ENCODE measurements at regions not wholly inside any gene's neighbourhood (a gene's known extent, or its start where the extent isn't known, plus 50 kb on each side); places are given as distances from the start of the nearest gene placed in this dataset.

DNA sequence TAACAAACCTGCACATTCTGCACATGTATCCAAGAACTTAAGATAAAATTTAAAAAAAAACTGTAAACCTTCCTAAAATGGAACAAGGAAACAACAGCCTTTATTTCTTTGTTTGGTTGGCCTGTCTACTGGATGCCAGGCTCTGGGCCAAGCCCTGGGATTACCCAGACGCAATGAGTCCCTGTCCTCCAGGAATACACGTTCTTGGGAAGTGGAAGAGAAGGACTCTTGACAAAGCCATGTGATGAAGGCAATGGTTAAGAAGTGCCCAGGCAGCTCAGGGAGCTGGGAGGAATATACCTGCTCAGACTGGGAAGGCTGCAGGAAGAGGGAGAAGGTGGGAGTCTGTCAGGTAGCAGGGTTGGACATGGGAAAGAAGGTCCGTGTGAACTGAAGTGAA lies 115.4 kb downstream of the AXIN2 start:
- H3K4me1 ChIP-seq (ENCODE audit: control insufficient read depth, insufficient read depth, low read length) = no peaks in the 10 kb centered on the region
- ChIA-PET CTCF (no interaction called here), POLR2A (ENCODE audit: unreplicated experiment) (no interaction called here)
- ATAC-seq (ENCODE audit: low read depth) = no peak
- no peak overlapping the region for H3K4me2 ChIP-seq (ENCODE audit: low read depth, low read length)
- H4K20me1 ChIP-seq (ENCODE audit: insufficient read depth, low read length) = no peaks in the 10 kb centered on the region
- H3K9me1 ChIP-seq (ENCODE audit: insufficient read depth, low read length) = no peaks in the 10 kb centered on the region
- no peak overlapping the region for H2BK5ac ChIP-seq (ENCODE audit: low read depth, low read length, poor library complexity, severe bottlenecking)
- H3K36me3 ChIP-seq (ENCODE audit: control insufficient read depth, insufficient read depth, low read length) = no peaks in the 10 kb centered on the region
- no peak overlapping the region for H3K9ac ChIP-seq (ENCODE audit: low read depth, low read length)
- dilution Hi-C loops (cut with HindIII; ENCODE audit: low sequenced_read_pairs, unreplicated experiment) = no loop called here
- no peak overlapping the region for H3K27ac ChIP-seq (ENCODE audit: insufficient read depth, low read length)
- no peaks in the 10 kb centered on the region for H3K9me3 ChIP-seq (ENCODE audit: control insufficient read depth, insufficient read depth, low read length)
- H4K5ac ChIP-seq (ENCODE audit: low read depth, low read length) = no peak overlapping the region
- H3K27me3 ChIP-seq (ENCODE audit: control insufficient read depth, insufficient read depth, low read length) = peaks cover 26% of the 10 kb centered on the region
- WGBS, 2 experiments (ENCODE audit: extremely low coverage in 2 of 2, insufficient read length in 1 of 2) = 65% methylated on average over 2 of the region's 3 CpGs; no CpG with 5 or more reads in 1 of the 2 experiments
- H2AK5ac ChIP-seq (ENCODE audit: low read depth, low read length) = no peak overlapping the region
- BruUV-seq (replicated peaks) = no TSS peak
- no peak overlapping the region for H2BK20ac ChIP-seq (ENCODE audit: low read depth, low read length)
- H3K56ac ChIP-seq (ENCODE audit: extremely low read depth, insufficient read depth, low read length) = no peak overlapping the region
- in situ Hi-C loops (cut with MboI; ENCODE audit: low sequenced_read_pairs) = no loop called here
- no peak overlapping the region for H2AK9ac ChIP-seq (replicated peaks; ENCODE audit: low read depth, low read length, poor library complexity)
- no peak overlapping the region for H2BK15ac ChIP-seq (ENCODE audit: low read depth, low read length)
- H4K8ac ChIP-seq (ENCODE audit: low read depth in 2 of 2, low read length in 2 of 2) = no peak overlapping the region
- no peaks in the 10 kb centered on the region for H3K79me1 ChIP-seq (ENCODE audit: low read depth in 1 of 2, low read length in 2 of 2)
- TF ChIP-seq MXI1 (IDR thresholded peaks at IDR 0.05; ENCODE audit: borderline replicate concordance, low read depth, low read length) = no peak
- TF ChIP-seq MAFK (IDR thresholded peaks at IDR 0.05; ENCODE audit: low read depth, low read length) = no peak
- no peak for TF ChIP-seq NFE2L2 (IDR thresholded peaks at IDR 0.05; ENCODE audit: low read depth, low read length)
- no peak for TF ChIP-seq CHD1 (IDR thresholded peaks at IDR 0.05; ENCODE audit: low read depth, low read length)
- no peak for TF ChIP-seq FOS (IDR thresholded peaks at IDR 0.05; ENCODE audit: low read depth, low read length)
- no peak for TF ChIP-seq SMC3 (IDR thresholded peaks at IDR 0.05; ENCODE audit: low read depth, low read length)
- TF ChIP-seq, protein P1, sequence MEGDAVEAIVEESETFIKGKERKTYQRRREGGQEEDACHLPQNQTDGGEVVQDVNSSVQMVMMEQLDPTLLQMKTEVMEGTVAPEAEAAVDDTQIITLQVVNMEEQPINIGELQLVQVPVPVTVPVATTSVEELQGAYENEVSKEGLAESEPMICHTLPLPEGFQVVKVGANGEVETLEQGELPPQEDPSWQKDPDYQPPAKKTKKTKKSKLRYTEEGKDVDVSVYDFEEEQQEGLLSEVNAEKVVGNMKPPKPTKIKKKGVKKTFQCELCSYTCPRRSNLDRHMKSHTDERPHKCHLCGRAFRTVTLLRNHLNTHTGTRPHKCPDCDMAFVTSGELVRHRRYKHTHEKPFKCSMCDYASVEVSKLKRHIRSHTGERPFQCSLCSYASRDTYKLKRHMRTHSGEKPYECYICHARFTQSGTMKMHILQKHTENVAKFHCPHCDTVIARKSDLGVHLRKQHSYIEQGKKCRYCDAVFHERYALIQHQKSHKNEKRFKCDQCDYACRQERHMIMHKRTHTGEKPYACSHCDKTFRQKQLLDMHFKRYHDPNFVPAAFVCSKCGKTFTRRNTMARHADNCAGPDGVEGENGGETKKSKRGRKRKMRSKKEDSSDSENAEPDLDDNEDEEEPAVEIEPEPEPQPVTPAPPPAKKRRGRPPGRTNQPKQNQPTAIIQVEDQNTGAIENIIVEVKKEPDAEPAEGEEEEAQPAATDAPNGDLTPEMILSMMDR (conservative IDR thresholded peaks at IDR 0.05; ENCODE audit: low read depth, low read length) = no peak
- TF ChIP-seq MAZ (IDR thresholded peaks at IDR 0.05; ENCODE audit: borderline replicate concordance, low read depth, low read length) = no peak
- TF ChIP-seq, protein P2, sequence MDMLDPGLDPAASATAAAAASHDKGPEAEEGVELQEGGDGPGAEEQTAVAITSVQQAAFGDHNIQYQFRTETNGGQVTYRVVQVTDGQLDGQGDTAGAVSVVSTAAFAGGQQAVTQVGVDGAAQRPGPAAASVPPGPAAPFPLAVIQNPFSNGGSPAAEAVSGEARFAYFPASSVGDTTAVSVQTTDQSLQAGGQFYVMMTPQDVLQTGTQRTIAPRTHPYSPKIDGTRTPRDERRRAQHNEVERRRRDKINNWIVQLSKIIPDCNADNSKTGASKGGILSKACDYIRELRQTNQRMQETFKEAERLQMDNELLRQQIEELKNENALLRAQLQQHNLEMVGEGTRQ (IDR thresholded peaks at IDR 0.05; ENCODE audit: low read depth, low read length) = no peak
- TF ChIP-seq POLR2A (IDR thresholded peaks at IDR 0.05; ENCODE audit: low read depth, low read length) = no peak
- no peak for TF ChIP-seq CEBPB (IDR thresholded peaks at IDR 0.05; ENCODE audit: low read depth, low read length)
- no peak for TF ChIP-seq BHLHE40 (IDR thresholded peaks at IDR 0.05; ENCODE audit: low read depth, low read length)
- TF ChIP-seq RFX5 (IDR thresholded peaks at IDR 0.05; ENCODE audit: low read depth, low read length) = no peak
- TF ChIP-seq, protein P3, sequence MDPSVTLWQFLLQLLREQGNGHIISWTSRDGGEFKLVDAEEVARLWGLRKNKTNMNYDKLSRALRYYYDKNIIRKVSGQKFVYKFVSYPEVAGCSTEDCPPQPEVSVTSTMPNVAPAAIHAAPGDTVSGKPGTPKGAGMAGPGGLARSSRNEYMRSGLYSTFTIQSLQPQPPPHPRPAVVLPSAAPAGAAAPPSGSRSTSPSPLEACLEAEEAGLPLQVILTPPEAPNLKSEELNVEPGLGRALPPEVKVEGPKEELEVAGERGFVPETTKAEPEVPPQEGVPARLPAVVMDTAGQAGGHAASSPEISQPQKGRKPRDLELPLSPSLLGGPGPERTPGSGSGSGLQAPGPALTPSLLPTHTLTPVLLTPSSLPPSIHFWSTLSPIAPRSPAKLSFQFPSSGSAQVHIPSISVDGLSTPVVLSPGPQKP (IDR thresholded peaks at IDR 0.05; ENCODE audit: borderline replicate concordance, low read depth, low read length) = no peak
- no peak for TF ChIP-seq RAD21 (IDR thresholded peaks at IDR 0.05; ENCODE audit: low read length)
- TF ChIP-seq RCOR1 (IDR thresholded peaks at IDR 0.05; ENCODE audit: insufficient replicate concordance, low read length) = no peak
- H3K18ac ChIP-seq (ENCODE audit: low read depth, low read length) = no peak overlapping the region
- H3K23ac ChIP-seq (ENCODE audit: low read depth, low read length) = no peak overlapping the region
- no peak overlapping the region for H3K14ac ChIP-seq (replicated peaks; ENCODE audit: low read depth, low read length)
- H2BK120ac ChIP-seq (ENCODE audit: low read depth, low read length) = no peak overlapping the region
- no peak overlapping the region for H3K4ac ChIP-seq (ENCODE audit: low read depth, low read length)
- H3K4me3 ChIP-seq (ENCODE audit: insufficient read depth, low read depth, low read length) = no peak overlapping the region
- intact Hi-C loops (cut with micrococcal nuclease) = no loop called here
- no peak for DNase-seq
- no peak overlapping the region for H2AFZ ChIP-seq (replicated peaks; ENCODE audit: low read length, poor library complexity)
- H4K91ac ChIP-seq (ENCODE audit: insufficient read depth, low read depth, low read length) = no peak overlapping the region

All from IMR-90 (cell line).